DMS53 treated with DMSO at 0.1 percent for 48 hours (cell line): ENCODE measurements at regions not wholly inside any gene's neighbourhood (a gene's known extent, or its start where the extent isn't known, plus 50 kb on each side); places are given as distances from the start of the nearest gene placed in this dataset.

Experiments used
- DNase-seq: peaks from one replicate; lab custom pipeline; 2025; ENCODE audit not compliant: unreplicated experiment; lab: John Stamatoyannopoulos, UW

DNA sequence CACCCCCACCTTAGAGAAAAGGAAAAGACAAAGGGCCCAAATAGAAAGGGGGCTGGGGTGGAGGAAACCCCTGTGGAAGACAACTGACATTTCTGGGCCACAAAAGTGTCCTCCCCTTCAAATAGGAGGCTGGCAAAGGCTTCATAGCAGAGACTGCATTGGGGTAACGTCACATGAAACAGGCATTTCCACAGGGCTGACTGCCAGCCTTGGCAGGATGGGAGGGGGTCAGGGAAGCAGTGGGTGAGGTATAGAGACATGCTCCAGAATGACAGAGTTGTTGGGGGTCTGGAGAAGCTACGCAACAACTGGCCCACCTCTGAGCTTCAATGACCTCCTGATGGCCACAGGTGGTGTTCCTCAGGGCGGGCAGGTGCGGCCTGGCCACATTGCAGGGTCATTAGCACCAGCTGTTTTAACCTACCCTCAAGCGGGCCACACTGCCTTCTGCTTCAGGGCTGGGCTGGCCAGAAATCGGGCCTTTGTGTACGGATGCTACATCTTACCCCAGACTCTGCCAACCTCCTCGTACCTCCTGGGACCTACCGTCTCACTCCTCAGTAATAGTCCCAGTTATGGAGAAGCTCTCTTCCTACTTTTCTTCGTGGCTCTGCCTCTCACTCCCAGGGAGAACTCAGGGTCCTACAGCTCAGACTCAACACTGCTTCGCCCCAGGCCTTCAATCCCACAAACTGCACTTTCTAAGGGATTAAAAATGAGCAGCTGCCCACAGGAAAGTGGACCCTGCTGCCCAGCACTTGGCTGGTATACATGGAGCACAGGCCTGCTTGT is 160.0 kb upstream of the NCAM1 start:
- DNase-seq = no peak

DNA sequence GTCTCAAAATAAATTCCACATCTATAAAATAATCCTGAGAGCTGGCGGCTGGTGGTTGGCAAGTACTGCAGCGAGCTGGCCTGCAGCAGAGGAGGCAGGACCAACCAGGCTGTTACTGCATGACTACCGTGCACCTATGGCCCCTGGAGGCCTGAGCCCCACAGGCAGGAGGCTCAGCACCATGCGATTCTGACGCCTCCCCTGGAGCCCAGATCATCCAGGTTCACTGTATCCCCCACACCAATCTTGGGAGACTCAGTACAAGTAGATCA is 159.5 kb upstream of the NCAM1 start:
- DNase-seq = no peak

DNA sequence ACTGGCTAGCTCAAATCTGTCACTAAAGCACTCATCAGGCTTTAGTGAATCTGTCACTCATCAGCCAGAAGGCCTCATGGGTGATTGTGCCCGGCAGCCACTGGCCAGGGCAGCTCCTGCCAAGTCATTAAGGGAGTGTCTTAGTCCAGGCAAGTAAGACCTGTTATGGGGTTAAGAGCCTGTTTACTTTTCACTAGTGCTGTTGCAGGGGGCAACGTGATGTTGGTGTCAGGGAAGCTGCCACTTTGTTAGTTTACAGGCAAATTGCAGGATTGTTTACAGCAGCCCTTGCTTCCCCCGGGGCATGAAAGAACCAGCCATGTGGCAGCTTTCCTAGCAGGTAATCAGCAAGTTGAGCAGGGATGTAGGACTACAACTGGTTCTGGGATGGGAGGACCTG is 155.6 kb upstream of the NCAM1 start:
- no peak for DNase-seq

DNA sequence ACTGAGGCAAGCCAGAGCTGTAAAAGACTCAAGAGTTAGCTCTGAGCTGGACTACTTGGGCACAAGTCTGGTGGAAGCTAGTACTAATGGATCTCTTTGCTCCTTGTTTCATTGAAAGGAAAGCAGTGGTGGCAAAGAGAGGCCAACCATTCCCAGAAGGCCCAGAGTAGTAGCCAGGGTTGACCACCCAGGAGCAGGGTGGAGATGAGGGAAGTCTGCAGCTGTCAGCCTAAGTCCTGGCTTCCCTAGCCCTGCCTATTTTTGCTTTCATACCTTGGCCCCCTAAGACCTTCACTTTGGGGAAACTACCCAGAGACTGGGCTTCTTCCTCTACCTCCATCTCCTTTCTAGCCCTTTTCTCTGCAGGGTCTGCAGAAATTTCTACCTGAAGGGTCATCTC is 155.0 kb upstream of the NCAM1 start:
- DNase-seq = no peak

DNA sequence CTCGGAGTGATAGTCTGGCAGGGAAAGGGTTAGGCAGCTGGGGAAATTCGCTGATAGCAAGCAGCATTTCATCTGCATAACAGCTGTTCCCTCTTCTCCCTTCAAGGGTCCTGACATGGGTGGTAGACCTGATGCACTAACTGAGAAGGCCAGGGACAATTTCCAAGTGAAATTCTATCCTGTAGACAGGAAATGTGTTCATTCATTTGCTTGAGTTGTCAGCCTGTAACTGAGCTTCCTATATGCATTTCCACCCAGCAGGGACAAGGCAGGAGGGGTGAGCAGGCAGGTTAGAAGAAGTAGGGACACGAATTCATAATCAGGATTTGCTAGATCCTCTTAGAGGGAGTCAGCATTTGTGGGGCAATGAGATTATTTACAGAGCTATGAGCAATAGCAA is 154.3 kb upstream of the NCAM1 start:
- no peak for DNase-seq

DNA sequence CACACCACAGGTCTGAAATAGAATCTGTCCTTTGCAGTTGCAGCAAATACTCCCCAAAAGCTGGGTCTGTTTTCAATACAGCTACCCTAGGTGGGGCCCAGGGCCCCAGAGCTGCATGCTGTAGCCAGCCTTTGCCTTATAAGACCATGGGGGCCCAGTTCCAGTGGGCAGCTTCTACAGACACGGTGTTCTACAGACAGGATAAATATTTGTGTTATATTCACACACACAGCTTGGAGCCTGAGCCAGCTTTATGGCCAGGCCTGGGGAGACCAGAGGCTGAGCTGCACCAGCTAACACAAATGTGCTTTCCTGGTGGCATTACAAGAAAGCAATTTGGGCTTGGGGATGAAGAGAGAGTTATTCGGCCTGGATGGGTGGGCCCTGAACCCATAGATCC is 151.8 kb upstream of the NCAM1 start:
- no peak for DNase-seq

DNA sequence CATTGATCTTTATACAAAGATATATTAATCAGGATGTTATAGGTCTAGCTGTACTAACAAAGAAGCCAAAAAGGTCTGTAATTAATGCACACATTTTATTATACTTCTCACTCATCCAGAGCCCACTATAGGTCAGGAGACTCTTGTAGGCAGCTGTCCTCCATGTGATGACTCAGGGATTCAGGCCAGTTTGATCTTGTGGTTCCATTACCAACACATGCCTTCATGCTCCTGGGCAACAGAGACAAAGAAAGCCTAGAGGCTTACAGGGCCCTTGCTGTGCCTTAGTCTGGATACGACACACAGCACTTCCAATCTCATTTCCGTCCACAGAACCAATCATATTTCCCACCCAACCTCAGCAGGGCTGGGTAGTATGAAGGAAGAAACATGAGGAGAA is 150.3 kb upstream of the NCAM1 start:
- no peak for DNase-seq

DNA sequence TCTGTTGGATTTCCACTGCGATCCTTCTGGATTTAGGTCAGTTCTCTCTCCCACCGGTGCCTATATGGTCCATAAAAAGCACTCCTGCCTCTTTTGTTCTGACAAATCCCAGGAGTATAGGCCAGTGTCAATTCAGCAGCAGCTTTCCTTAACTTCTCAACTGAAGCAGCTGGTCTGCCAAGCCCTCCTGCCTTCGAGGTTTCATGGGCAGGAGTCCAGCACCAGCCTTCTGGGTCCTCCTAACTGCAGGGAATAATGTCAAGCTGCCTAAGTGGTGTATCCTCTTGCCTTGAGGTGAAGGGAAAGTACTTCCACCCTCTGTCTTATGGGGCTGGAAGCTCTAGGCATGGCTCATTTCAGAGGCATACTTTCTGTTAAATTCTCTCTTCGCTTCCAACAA is 149.4 kb upstream of the NCAM1 start:
- no peak for DNase-seq

DNA sequence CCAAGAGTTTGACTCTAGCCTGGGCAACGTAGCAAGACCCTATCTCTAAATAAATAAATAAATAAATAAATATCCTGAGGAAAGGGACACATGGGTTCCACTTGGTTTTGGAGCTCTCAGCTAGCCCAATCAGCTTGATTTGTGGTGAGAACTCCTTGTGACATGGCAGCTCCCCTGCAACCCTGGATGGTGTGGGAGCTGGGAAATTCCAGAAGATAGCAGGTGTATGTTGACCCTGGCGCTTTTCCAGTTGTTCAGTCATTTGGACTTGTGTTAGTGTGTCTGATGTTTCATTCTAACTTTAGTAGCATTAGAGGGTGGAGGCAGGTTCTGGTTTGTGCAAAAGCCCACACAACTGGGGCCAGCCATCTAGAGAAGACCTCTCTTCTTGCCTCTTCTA is 148.5 kb upstream of the NCAM1 start:
- DNase-seq = no peak

DNA sequence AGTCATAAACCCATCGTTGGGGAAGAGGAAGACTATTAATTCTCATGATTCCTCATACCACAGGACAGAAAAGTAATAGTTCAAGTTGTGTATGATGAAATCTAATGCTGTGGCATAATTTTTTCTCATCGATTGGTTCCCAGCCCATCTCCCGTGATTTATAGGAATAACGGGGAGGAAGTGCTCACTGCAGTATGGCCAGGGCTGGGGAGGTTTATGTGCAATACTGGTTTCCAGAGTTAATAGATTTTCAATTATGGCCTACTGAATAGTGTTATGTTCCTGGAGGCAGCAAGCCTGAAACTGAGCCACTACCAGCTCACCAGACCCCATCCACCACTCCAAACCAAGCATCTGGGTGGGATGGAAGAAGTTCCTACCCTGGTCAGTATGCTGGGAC is 147.1 kb upstream of the NCAM1 start:
- no peak for DNase-seq

DNA sequence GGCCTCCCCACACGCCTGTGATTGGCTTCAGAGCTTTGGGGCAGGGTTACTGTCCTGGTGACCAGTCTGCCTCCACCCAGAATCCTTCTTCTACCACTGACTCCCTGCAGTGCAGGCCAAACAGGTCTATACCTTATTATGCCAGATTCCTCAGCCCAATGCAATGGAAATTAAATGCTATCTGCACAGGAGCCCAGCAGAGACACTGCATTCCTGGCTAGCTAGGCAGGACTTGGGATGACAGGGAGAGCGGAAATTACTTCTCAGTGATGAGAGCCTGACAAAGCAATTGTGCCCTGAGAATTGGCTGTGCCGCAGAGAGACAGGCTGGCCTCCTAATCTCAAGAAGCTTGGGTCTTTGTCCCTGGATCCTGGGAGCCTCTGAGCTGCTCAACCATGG is 143.8 kb upstream of the NCAM1 start:
- DNase-seq = no peak

DNA sequence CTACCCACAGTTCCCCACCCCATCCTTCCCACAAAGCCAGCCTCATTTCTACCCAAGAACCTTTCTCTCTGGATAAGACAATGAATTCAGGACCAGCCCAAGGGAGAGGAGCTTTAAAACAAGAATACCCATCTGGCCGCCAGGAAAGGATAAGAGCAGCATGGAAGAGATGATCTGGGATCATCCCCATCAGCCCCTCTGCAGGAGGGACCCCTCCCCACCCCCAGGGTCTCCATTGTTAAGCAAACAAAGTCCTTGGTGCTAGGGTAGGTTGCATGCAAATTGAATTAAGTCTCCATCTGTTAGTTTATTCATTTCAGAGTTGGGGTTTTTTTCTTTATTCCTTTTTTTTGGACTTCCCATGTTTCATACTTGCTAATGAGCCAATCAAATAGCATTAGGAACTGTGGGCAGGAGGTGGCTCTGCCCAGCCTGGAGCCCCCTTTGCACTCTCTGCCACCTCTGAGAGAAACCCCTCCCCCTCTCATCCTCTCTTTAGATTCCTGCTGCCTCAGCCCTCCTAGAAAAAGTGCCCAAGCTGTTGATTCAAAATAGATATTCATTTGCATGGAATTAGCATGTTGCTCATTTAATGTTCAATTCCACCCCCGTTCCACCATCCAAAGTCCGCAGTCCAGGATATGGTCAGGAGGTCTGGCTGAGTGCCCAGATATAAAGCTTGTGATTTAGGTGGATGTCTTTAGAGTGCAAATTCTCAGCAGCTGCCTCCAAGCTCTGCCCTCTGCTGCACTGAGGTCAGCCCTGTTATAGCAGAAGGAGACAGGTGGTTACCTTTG is 138.5 kb upstream of the NCAM1 start:
- DNase-seq = peak; percentile 20

DNA sequence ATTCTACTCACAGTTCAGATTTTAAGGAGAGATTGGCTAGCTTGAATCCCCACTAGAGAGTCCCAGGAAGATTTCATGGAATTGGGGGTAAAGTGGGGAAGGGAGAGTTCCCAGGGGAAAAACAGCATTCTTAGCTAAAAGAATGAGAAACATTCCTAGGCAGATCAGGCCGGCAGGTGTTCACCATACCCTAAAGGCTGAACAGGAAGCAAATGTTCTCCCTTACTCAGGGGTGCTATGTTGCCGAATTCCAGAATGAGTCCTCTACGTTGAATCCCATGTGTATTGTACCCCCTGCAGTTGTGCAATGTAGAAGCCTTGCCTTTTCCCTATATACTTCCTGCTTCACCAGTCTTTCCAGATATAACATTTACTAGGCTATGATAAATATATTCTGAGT is 135.2 kb upstream of the NCAM1 start:
- no peak for DNase-seq

DNA sequence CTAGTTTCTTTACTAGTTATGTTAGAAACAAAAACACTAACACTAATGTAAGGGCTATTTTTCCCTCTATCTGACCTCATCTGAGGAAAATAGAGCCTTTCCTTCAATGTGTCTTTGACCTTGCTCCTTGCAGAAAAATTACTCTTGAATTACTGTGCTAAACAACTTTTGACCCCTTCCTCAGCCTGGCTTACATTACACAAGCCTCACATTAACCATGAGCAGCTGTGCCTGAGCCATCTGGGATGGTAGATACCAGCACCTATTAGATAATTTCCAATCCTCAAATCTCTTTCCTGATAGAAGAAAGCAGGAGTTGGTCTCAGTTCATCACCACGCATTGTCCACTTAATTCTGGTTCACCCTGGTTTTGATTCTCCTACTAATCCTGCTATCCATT is 134.4 kb upstream of the NCAM1 start:
- DNase-seq = no peak

DNA sequence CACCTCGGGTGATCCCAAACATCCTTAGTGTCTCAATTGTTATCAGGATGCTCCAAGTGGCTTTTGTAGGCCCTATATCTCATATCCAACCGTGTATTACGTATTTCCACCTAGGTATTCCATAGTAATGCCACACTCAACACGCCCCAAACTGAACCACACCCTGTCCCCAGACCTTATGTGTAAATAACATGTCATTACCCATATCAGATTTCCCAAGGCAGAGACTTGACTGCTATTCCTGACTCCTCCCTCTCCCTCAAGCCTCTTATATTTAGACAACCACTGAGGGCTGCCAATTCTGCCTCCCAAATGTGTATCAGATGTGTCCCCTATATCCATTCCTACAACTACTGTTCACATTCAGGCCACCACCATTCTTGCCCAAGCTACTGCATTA is 132.8 kb upstream of the NCAM1 start:
- no peak for DNase-seq

DNA sequence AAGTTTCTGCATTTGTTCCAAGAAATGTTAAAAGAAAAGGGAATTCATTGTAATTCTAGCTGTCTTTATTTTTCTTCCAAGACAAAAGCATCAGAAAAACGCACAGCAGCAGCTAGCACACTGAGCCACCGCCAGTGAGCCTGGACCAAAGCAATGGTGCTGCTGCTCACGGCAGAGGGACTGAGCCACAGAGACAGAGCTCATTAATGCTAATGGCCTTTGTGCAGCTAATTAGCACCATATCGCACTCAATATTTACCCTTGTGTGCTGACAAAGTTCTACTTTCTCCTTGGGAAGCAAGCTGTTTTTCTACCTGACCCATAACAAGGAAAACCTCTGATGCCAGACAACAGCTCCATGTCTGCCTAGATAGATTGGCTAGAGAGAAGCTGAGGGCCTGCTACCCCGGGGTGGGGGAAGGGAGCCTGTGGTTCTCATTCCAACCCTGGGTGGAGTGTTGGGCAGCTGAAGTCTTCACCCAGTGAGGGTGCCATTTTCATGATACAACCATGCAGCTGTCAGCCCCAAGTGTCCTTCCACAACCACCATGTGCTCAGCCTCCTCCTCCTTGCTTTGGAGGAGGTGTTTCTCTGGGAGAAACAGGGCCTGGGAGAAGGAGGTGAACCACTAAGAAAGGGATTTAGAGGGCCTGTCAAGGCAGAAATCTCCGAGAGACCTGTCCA is 131.1 kb upstream of the NCAM1 start:
- no peak for DNase-seq

DNA sequence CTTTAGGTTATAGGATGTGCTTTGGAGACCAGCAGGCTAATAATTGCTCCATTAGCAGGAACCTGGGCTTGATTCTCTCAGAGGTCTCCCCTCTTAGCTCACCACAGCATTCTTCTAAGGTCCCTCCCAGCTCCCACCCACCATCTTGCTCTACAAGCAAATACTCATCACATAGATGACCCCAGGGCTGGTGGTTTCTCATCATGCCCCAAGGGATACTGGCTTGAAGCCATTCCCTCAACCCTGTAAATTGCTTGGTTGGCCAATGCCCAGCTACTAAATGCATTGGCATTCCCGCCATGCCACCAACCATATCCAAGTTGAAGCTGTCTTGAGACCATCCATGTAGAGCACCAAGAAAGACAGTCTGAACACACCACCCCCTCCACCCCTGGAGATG is 130.2 kb upstream of the NCAM1 start:
- no peak for DNase-seq

DNA sequence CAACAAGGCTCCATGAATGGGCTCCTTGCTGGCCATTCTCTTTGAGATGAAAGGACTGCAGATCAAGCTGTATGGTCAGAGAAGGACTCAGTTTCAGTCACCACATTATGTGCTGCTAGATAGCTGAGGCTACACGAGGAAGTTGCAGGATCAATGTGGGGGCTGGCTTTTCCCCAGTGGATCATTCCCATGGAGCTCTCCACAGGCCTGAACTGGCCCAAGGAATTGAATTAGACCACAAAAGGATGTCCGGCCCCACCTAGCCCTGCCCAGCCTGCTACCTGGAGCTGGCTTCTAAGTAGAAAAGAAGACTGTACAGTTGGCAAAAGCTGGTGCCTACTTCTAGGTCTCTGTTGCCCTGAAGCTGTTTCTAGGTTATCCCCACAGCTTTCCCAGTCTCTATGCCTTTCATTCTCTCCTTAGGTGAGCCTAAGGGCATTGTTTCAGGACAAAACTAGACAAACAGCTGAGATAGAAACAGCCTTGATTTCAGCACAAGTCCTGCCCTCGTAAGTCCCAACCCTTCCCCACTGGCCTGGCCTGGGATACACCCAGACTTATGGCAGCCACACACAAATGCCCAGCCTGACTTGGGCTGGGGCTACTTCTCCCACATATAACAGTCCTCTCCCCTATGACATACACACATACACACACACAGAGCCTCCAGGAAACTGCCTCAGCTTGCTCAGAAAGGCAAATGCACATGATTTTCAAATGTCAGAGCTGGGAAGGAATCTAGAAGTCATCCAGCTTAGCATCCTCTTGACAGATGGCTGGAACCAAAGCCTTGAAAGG is 129.1 kb upstream of the NCAM1 start:
- DNase-seq = no peak

DNA sequence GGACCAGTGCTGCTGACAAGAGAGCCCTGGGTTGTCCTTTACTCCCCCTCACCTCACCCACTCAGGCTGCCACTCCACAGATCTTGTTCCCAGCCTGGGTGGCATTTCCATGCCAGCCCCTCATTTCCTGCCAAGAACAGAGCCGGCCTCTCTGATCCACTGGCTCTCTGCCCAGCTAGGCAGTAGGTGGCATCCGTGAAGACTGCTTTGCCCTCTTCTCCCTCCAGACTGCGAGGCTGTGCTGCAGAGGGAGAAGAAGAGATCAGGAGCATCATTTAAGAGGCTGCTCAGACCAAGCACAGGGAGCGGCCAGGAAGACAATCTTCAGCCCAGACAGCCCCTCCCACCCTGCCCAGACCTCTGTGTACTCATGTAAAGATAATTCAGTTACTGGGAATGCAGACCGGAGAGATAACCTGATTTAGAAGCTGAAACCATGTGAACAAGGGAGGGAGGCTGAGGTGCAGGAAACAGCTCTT is 126.9 kb upstream of the NCAM1 start:
- no peak for DNase-seq

DNA sequence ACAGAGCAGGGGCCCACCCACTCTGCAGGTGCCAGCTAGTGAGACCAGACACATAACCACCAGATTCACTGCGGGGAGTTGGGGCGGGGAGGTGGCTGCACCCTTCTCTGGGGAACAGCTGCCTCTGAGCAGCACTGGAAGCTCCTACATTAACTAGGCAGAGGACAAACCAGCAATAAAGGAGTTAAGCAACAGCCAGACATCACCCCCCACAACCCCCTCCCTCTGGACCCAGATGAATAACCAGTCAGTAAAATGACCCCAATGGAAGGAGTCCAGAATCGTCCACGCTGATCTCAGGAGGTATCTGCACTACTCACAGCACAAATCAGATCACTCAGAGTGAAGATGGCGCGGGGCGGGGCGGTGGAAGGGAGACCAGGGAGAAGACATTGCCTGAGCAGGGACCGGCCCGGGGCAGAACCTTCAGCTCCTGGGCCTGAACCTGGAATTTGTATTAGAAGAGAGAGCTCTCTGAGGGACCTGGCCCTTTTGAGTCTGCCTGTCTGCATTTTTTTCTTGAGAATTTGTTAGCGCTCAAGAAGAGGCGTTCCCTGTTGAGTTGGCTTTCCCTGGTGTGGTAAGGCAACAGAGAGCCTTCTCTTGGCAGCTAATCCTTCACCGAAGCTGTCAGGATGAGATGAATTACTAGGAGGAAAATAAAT is 125.5 kb upstream of the NCAM1 start:
- no peak for DNase-seq

DNA sequence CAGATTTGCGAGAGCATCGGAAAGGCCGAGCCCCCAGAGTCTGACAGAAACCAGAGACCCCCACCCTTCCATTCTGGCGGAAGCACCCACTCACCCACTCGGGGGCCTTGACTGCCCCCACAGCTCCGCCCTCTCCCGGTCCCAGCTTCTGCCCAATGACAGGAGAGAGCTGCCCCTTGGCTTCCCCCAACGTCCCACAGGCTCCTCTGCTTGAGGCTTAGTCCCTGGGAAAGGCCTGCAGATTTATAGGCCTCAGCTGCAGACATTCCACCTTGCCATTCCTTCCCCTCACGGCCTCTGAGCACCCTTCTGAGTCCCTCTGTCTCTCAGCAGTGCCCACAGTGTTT is 125.0 kb upstream of the NCAM1 start:
- DNase-seq = no peak
